HG03457 (cell line): ENCODE measurements at regions not wholly inside any gene's neighbourhood (a gene's known extent, or its start where the extent isn't known, plus 50 kb on each side); places are given as distances from the start of the nearest gene placed in this dataset.

ENCODE experiments used
- ATAC-seq: cut with Tn5 transposase; IDR thresholded peaks from one replicate; pipeline ENCODE4 v1.9.1; 2021; ENCODE audit warnings: moderate number of reproducible peaks; ENCODE audit not compliant: unreplicated experiment

DNA sequence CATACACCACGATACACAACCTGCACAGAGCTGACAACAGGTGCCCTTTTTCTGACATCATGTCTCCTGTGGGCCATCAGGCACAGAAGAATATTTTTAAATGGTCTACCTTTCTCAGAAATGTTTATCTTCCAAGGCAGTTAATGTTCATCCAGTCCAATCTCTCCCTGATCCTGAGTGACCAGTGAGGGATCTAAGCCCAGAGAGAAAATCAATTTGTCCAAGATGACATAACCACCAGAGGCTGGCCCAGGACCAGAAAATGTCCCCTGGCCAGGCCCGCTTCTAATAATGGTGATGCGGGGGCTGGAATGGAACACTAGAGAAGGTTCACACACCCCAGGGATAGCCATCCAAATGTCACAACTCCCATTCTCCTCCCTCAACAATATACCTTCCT is 357.9 kb upstream of the KIF2A start:
- no peak for ATAC-seq

DNA sequence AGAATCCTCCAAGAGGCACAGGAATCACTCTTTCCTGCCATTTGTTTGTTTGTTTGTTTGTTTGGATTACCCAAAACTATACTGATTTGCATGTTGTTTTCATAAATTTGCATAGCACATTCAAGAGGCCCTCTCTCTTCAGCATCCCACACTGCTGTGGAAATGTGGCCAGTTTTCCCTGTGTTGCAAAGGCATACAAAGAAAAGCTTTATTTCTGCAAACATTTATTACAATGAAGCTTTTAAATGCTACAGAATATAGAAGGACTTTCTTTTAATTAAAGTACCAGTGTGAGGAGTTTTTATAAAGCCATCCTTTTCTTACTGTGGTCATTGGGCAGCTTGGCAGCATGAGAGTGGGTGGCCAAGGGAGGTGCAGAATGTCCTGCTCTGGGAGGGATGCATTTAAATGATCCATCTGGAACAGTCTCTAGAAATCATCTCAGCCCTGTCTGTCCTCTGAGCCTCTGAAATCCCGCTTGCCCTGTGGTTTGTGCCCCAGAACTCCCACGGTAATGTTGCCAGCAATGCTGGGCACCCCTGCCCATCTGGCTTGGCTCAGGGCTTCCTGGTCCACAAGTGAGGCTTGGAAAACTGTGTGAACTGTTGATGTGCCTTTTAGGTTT is 356.8 kb upstream of the KIF2A start:
- no peak for ATAC-seq

DNA sequence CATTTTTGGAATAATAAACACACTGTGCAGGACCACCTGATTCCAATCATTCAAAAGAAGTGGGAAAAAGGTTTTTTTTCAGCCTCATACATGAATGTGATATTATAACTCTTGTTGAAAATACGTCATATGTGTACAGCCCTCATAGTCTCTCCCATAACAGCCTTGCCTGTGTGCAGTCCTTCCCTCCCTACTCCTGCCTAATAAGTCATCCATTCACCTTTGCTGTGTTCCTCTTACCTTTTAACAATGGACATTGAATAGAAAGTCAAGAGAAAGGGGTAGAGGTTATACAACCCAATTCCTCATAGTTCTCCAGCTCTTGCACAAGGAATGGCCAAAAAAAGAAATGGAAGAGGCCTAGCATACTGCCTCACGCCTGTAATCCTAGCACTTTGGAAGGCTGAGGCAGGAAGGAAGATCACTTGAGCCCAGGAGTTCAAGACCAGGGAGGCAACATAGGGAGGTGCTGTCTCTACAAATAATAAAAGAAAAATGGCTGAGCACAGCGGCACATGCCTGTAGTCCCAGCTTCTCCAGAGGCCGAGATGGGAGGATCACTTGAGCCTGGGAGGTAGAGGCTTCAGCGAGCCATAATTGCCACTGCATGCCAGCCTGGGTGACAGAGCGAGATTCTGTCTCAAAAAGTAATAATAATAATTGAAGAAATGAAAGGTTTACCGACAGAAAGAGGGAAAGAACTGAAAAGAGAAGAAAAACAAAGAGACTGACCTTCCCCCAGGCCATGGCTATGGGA is 356.1 kb upstream of the KIF2A start:
- ATAC-seq: no peak

DNA sequence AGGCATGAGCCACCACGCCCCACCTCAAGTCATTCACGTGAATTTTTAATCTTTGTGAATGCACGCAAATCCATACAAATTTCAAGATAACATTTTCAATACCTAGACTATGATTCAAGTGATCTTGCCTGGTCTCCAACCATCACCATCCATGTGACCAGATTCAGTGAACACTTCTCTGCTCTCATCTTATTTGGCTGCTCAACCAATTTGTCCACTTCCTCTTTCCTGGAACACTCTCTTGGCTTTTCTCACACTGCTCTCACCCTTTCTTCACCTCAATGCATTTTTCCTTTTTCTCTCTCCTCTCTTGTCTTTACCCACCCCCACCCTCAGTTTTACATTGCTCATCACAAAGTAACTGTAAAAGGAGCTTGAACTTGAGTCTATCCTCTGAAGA is 354.7 kb upstream of the KIF2A start:
- no peak for ATAC-seq

DNA sequence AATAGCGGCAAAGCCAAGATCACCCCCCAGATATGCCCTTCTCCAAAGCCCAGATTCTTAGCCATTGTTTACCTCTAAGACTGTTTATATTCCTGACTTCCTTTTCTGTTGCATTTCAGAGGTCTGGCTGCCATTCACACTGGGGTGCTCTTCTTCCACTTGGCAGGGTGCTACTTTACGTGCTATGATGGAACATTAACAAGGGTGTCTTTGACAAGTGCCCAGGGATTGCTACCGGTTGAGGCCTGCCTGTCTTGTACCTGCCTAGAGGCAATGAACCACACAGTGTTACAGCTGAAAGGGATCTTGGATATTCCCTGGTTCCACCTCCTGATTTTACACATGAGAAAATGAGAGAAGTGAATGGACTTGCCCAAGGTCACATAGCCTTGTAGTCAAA is 352.1 kb upstream of the KIF2A start:
- no peak for ATAC-seq

DNA sequence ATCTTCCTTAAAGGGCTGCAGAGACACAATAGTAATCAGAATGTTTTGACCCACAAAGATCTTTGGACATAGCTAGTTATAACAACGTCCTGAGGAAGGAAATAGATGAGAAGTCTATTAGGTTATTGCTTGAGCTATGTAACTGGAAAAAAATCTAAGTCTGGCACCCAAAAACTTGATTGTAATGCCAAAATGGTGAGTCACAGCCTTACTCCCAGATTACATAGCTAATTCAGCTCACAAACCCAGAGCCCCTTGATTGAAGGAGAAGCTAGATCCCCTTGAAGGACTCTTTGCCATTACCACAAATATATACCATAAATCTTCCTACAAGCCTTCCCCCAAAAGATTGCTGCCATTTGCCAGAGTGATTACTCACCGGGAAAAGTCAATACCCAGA is 341.8 kb upstream of the KIF2A start:
- ATAC-seq: no peak

DNA sequence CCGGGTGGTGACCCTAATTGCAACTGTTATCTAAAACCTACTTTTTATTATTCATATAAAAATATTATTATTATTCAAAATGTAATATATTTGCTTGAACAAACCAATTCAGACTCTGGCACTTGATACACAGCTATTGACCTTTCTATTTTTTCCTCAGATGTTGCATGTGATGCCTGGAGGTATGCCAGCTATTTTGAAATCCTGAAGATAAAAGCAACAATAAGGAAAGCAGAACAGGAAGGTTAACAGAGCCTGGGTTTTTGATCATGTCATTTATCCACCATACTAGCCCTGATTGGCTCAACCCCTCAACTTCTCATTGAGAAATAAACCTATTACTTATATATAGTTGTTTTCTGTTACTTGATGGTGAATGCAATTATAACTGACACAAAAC is 340.9 kb upstream of the KIF2A start:
- ATAC-seq: no peak

DNA sequence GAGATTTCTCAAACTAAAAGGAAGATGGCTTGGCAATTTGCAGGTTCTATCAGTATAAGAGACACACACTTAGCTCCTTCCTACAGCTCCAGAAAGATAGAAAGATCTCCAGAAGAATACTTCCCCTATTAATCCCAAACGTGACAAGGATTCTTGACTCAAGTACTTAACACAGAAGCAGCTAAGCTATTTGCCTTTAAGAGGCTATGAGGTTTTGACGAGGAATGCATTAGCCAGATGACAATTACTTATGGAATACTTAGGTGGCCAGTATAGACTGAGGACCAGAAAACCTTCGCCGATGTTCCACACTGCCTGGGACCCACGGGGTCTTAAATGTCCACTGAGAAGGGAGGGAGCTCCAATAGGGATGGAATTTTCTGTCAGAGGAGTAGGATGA is 340.5 kb upstream of the KIF2A start:
- no peak for ATAC-seq

DNA sequence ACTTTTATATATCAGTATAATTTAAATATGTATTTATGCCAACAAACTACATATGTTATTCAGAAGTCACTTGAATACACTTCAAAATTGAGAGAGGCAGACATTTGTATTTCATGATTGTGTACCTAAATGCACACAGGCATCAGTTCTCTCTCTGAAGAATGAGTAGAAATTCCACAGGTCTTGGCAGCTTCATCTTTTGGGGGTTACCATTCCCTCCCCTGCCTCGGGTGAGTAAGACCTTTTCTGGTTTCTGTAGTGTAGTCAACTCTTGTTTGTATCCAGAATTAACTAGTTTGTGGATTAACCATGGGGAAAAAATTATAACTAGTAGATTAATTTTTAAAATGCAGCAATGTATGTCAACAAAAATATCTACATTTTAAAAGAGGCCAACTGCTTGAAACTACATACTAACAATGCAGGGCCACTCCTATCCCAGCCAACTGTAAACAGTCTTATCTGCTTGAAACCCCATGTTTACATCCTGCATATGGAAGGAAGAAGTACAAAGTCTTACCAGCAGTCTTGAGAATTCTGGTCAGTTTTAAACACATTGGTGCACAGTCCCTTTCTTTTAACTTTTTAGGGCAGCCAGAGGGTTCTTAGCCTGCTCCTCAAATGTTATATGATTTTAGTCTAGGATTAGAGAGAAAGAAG is 339.6 kb upstream of the KIF2A start:
- ATAC-seq: no peak

DNA sequence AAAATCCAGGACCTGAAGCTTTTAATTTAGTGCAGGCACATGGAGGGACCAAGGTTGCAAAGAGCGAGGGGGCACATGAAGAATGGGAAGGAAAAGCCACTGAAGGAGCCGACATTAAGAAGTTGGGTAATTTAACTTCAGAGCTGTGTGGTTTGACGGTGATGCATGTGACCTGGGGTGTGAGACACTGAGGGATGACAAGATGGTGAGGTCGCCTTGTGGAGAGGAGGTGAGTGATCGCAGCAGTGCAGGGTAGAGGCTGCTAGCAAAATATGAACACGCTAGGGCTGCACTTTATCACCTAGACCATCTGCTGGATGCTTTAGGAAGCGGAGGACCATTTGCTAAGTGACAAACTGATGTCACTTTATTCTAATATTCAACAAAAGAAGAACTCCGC is 339.0 kb upstream of the KIF2A start:
- no peak for ATAC-seq

DNA sequence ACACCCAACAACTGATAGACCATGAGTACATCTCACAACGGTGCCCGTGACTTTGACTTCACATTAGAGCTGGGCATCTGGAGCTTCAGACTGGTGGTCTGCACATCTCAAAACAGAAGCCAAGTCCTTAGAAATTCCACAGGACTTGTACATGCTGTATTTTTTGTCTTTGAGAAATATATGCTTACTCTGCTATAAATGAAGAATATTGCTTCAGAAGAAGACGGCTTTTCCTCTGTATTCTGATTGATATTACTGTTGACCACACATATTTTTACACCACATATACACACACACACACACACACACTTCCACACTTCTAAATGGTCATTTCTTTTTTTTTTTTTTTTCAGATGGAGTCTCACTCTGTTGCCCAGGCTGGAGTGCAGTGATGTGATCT is 338.3 kb upstream of the KIF2A start:
- ATAC-seq: no peak

DNA sequence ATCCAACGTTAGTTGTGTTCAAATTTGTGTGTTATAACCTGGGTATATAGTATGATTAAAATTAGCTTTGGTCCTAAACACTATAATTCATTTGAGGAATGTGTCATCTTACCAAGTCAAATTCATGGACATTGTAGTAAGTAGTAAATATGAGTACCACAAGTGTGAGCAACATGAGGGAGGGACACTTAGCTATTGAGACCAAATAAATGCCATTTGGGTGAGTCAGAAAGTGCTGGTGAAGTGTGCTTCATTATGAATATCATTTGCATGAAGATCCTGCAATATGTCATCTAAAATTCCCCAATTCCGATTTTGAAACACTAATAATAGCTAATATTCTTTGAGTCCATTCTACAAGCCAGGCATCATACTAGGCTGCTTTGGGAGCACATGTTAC is 336.7 kb upstream of the KIF2A start:
- ATAC-seq: no peak

DNA sequence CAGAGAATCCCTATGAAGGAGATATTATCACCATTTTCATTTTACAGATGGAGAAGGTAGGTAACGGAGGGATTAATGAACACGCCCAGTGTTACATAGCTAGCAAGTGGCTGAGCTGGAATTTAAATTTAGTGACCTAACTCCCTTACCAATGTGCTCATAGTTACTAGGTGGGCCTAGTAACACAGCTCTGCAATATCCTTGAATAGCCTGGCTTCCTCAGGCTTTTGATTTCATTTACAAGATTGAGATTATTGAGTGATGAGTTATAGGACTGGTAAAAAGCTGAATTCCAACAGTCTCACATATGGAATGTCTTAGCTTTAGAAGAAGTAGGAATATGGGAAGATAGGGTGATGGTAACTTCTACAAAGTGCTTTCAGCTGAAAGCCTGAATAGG is 336.3 kb upstream of the KIF2A start:
- no peak for ATAC-seq

DNA sequence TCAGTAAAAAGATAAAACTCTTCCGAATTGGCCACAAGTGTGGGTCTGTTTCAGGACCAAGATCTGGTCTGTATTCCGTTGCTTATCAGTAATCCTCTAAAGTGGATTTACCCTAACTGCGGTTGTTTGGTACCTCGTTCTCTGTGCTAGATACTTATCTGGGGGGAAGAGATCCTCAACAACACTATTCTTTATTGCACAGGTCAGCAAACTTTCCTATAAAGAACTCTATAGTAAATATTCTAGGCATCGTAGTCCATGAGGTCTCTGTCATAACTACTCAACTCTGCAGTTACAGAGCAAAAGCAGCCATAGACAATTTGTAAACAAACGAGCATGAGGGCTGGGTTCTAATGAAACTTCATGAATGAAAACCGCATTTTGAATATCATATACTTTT is 335.8 kb upstream of the KIF2A start:
- no peak for ATAC-seq

DNA sequence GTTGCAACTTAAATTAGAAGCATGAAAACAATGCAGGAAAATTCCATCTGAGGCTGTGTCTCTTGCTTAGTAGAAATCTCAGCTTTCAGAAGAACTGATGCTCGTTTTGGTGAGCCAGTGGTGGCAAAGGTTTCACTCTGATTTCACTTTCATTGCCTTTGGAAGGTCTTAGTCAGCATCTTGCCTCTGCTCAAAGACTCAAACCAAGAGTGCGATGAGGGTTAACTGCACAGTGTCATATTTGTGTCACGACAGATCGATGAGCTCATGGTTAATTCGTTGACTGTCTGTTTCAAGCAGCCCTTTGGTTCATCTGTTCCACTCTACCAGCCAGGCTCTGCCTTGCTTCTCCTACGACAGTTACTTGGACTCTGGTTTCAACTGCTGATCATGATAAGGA is 331.3 kb upstream of the KIF2A start:
- no peak for ATAC-seq

DNA sequence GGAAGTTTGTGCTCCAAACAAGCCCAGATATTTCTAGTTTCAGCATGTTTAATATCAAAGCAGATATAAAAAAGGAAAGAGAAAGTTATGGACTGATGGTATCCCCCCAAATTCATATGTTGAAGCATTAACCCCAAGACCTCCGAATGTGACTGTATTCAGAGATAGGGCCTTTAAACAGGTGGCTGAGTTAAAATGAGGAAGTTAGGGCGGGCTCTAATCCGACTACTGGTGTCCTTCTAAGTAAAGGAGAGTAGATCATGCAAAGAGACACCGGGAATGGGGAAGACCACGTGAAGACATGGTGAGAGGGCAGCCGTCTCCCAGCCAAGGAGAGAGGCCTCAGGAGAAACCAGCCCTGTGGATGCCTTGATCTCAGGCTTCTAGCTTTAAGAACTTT is 324.1 kb upstream of the KIF2A start:
- no peak for ATAC-seq

DNA sequence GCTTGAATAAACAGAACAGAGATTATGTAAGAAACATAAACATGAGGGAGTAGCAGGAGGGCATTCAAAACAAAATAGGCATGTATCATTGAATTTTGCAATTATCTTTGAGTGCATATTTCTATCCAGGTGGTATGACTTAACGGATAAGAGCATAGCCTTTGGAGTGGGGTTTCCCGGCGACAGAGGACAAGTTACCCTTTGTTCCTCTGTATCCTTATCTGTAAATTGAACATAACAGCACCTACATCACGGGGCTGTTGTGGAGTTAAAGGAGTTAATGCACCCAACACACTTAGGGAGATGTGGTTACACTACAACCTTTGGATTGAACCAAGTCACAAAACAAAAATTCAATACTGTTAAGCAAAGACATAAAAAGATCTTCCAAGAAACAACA is 314.6 kb upstream of the KIF2A start:
- no peak for ATAC-seq

DNA sequence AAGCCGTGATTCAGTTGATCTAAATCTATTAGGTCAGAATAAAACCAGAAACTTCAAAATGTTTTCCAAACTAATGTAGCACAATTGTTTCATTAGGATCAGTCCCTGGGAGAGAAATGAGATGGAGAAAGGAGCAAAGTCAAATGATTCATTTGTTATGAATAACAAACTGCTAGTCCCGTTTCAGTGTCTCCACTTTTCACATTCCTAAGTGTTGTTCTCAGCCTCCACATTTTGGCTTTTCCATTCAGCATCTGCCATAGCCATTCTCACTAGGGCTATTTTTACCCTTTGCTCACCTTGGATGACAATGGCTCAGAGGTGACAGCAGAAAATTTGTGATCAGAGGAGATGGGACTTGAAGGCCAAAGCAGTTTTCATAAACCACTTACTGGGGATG is 314.1 kb upstream of the KIF2A start:
- no peak for ATAC-seq

DNA sequence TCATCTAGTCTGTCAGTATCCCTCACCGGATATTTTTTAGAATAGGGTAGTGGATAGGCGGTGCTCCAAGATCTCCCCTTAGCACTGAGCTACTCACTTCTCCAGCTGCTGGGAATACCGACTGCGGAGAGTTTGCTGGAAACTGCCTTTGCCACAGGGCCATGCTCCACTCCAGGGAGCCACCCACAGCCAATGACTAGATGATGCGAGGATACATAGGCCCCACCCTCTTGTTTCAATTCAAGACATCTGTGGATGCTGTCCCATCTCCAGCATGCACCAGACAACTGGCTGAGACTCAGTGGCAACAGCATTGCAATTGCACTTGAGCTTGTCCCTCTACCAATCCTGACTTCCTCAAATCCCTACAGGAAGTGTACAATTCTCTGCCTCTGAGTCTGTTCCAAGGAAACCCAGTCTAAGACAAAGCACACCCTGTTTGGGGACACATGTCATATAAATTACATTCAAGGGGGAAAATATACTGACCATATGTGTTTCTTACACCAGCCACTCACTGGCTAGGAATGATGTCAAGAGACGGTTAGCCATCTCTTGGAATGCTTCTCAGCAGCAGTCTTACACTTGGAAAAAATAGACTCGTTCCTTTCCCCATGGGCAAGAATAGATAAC is 312.6 kb upstream of the KIF2A start:
- ATAC-seq: no peak

DNA sequence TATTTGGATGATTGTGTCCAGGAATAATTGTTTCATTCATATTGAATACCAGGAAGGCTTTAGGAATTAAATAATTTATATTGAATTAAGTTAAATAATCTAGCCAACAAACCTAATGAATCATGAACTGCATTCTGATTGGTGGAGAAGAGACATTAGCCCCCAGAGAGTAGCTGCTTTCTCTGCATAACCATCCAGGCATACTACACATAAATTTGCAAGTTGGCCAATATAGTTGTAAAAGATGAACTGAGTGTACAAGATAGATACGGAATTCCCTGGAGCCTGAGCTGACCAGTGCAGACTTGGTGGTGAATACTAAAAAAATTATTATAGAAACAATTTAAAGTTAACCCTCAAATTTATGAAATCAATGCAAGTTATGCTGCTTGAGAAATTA is 311.8 kb upstream of the KIF2A start:
- no peak for ATAC-seq

DNA sequence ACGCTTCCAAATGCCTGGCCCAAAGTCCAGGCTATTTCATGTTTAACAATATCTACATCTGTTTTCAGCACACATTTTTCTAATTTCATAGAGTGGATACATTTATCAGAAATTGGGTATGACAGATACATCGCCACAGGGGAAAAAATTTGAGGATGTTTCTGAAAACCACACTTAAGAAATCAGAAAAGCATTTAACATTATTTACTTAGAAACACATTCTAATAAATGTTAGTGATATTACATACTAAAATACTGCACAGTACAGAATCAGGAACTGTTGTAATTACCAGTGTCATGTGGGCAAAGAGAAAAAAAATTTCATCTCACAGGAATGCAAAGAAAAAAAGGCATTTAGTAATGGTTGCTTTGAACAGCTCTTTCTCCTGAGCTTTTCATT is 310.5 kb upstream of the KIF2A start:
- ATAC-seq: no peak

DNA sequence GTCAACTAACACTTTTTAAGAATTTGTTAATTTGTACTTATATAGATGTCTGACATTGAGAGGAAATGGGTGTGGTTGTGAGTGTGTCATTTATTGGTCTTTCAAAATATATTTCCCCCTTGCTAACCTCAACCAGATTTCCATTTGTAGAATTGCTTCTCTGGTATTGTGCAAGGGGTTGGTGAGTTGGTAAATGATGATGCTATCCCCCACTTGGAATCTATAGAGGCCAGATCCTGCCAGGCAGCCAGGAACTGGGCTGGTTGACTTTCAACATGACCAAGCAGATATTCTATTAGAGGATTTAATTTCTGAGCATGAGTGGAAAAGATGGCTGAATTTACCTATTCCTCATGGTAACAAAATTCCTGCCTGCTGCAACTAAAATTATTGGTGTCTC is 306.6 kb upstream of the KIF2A start:
- no peak for ATAC-seq
